ENCODE measurements at regions not wholly inside any gene's neighbourhood (a gene's known extent, or its start where the extent isn't known, plus 50 kb on each side); places are given as distances from the start of the nearest gene placed in this dataset.

DNA sequence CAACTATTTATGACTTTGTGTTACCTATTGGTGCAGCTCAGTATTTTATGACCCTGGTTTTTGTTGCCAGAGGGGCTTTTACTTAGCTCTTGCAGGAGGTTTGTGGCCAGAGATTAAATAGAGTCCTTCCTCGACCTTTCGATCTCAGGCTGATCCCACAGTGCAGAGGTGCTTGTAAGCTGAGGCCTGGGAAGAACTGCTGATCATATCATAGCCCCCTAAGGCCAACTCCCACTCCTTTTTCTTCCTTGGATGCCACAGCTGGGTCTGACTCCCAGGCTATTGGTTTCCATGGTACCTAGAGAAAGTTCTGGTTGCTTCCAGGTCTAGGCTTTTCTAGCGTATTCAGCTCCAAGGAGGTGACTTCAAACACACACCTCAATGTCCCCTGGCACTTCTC is 324.9 kb downstream of the FOXO1 start:
- ChIA-PET POLR2A (no interaction called here), CTCF (no interaction called here)
- DNase-seq (ENCODE audit: low read depth, low spot score): no peak
- no peak overlapping the region for H3K4me3 ChIP-seq (ENCODE audit: low read depth, low read length)
- TF ChIP-seq, protein P1, sequence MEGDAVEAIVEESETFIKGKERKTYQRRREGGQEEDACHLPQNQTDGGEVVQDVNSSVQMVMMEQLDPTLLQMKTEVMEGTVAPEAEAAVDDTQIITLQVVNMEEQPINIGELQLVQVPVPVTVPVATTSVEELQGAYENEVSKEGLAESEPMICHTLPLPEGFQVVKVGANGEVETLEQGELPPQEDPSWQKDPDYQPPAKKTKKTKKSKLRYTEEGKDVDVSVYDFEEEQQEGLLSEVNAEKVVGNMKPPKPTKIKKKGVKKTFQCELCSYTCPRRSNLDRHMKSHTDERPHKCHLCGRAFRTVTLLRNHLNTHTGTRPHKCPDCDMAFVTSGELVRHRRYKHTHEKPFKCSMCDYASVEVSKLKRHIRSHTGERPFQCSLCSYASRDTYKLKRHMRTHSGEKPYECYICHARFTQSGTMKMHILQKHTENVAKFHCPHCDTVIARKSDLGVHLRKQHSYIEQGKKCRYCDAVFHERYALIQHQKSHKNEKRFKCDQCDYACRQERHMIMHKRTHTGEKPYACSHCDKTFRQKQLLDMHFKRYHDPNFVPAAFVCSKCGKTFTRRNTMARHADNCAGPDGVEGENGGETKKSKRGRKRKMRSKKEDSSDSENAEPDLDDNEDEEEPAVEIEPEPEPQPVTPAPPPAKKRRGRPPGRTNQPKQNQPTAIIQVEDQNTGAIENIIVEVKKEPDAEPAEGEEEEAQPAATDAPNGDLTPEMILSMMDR (IDR thresholded peaks at IDR 0.05; ENCODE audit: insufficient read depth, low read length, missing control alignments): no peak

DNA sequence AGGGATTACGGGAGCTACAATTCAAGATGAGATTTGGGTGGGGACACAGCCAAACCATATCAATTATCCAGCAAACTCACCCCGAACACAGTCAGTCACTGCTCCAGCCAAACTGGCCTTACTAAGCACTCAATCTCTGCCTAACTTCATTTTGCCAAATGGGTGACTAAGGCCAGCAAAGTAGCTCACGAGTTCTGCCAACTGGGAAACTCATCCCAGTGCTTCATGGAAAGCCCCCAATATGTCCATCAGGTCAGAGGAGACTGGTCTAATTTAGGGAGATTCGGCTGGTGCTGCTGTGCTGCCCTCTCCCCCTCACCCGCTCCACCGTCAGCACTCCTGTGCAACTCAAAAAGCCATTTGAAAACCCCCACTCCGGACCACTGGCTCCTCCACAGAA is 324.0 kb downstream of the FOXO1 start:
- TF ChIP-seq, protein P1 (IDR thresholded peaks at IDR 0.05; ENCODE audit: insufficient read depth, low read length, missing control alignments): no peak
- POLR2A ChIA-PET: no interaction called here
- no peak for DNase-seq (ENCODE audit: low read depth, low spot score)
- CTCF ChIA-PET: no interaction called here
- no peak overlapping the region for H3K4me3 ChIP-seq (ENCODE audit: low read depth, low read length)

DNA sequence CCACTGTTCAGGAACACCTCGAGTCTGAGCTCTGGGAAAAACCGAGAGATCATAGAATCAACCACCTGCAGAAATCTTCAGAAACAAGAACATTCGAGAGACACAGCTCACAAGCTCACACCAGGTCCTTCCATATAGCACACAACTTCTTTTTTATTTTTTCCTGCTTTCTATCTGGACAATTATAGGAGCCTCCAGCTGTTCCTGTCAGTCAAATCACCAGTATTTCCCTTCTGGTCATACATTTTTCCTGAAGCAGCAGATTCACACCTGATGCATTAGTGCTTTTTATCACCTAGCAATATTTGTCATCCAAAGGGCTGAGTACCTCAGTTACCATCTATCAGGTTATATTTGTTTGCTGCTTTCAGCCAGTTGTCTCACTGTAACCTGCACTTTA is 323.5 kb downstream of the FOXO1 start:
- TF ChIP-seq, protein P1 (IDR thresholded peaks at IDR 0.05; ENCODE audit: insufficient read depth, low read length, missing control alignments): no peak
- no peak overlapping the region for H3K4me3 ChIP-seq (ENCODE audit: low read depth, low read length)
- POLR2A ChIA-PET: no interaction called here
- CTCF ChIA-PET: no interaction called here
- DNase-seq (ENCODE audit: low read depth, low spot score): no peak

DNA sequence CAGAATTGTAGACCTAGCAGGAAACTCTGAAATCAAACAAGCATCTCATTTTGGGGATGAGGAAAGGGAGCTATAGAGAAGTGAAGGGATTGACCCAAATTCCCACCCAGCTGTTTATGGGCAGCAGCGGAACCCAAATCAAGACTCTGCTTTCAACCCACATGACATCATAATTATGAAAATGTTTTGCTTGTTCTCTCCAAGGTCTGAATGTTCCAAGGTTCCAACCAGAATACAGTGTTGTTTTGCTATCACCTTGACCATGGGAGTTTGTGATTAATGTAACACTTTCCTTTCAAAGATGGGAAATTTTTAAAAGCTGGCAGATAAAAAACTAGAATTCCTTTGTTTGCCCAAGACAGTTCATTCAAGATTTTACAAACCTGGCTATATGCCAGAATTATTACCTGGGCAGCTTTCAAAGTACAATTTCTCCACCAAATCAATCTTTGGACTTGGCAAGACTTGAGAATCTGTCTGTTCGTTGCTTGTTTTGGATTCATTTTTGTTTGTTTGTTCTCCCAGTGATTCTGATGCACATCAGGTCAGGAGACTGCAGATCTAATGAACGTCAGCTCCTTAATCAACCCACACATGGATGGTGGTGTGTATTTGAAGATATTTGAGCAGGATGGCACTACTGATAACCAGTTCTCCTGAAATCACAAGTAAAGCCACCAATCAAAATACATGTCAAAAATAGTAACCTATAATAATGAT is 322.7 kb downstream of the FOXO1 start:
- no peak overlapping the region for H3K4me3 ChIP-seq (ENCODE audit: low read depth, low read length)
- ChIA-PET POLR2A (no interaction called here), CTCF (no interaction called here)
- TF ChIP-seq, protein P1 (IDR thresholded peaks at IDR 0.05; ENCODE audit: insufficient read depth, low read length, missing control alignments): no peak
- no peak for DNase-seq (ENCODE audit: low read depth, low spot score)

DNA sequence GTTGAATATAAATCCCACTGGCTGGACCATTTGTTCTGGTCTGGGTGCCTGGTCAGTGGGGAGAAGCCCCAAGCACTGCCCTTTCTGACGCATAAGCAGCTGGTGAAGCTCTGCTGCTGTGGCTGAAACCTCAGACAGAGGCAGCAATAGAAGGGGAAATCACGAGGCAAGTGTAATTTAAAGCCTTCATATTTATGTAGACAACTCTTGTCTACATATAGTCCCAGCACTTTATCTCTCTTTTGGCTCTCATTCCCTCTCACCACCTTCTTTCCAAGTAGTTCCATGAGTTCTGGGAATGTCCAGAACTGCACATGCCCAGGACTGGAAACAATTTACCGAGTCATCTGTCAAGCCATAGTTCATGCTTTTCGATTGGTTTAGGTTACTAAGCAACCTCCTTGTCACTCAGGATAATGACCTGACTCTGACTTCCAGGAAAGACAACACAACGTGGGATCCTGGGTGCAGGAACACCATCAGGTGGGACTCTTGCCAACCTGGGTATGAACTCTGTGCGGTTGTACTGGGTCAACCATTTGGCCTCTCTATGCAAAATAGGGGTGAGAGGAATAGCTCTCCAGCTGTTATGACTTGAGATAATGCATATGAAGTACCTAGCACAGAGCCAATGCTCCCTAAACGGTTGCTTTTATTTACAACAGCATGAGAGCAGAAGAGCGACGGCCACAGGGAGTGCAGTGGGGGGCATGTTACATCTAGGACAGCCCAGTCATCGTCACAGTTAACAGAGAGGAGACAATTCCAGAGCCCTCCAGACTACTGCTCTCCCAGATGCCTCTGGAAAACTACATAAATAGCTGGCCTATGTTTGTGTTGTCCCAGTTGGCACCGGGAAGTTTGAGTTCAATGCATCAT is 321.9 kb downstream of the FOXO1 start:
- DNase-seq (ENCODE audit: low read depth, low spot score): no peak
- ChIA-PET POLR2A (no interaction called here), CTCF (no interaction called here)
- no peak overlapping the region for H3K4me3 ChIP-seq (ENCODE audit: low read depth, low read length)
- TF ChIP-seq, protein P1 (IDR thresholded peaks at IDR 0.05; ENCODE audit: insufficient read depth, low read length, missing control alignments): no peak

DNA sequence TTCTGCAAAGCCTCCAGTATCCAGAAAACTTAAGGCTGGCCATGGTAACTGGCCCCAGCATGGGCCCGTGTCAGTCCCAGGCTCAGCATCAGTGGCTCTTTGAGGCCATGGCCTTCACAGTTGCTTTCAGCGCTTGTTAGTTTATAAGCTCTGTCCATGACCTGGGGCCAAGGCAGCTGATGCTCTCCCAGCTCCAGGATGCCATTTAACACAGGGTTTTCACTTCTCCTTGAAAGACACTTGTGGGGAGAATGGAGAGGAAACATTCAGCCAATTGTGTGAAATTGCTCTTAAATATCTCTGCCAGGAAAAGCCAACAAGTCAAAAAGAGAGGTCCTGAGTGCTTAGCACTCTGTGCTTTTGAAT is 321.3 kb downstream of the FOXO1 start:
- no peak overlapping the region for H3K4me3 ChIP-seq (ENCODE audit: low read depth, low read length)
- POLR2A ChIA-PET: no interaction called here
- TF ChIP-seq, protein P1 (IDR thresholded peaks at IDR 0.05; ENCODE audit: insufficient read depth, low read length, missing control alignments): no peak
- DNase-seq (ENCODE audit: low read depth, low spot score): no peak
- CTCF ChIA-PET: no interaction called here
